Neutrophil (primary cell): ENCODE measurements at regions not wholly inside any gene's neighbourhood (a gene's known extent, or its start where the extent isn't known, plus 50 kb on each side); places are given as distances from the start of the nearest gene placed in this dataset.

Experiments used
- H3K27ac ChIP-seq: fragments of 200-600 bp; sonication (generic); 2 replicates; pipeline ENCODE4 v1.5.1; 2016; ENCODE audit warnings: mild to moderate bottlenecking, moderate library complexity
- H3K27me3 ChIP-seq: fragments of 200-600 bp; sonication (generic); 2 replicates; pipeline ENCODE4 v1.6.0; 2016; ENCODE audit warnings: mild to moderate bottlenecking
- H3K36me3 ChIP-seq: fragments of 200-600 bp; sonication (generic); 2 replicates; pipeline ENCODE4 v1.5.1; 2017
- H3K4me1 ChIP-seq, 2 experiments: fragments of 200-600 bp in 1 of 2; sonication (generic) in 1 of 2; 1 replicate in 1 of 2; 2 replicates in 1 of 2; pipeline versions ENCODE4 v1.5.1 to v1.6.1; 2013 to 2016; ENCODE audit warnings: low read depth in 1 of 2, low read length in 1 of 2, mild to moderate bottlenecking in 1 of 2, moderate library complexity in 1 of 2; ENCODE audit not compliant: control insufficient read depth in 1 of 2, insufficient read depth in 1 of 2
- H3K4me3 ChIP-seq, 2 experiments: fragments of 200-600 bp in 1 of 2; sonication (generic) in 1 of 2; 1 replicate in 1 of 2; 2 replicates in 1 of 2; pipeline ENCODE4 v1.5.1; 2013 to 2016; ENCODE audit warnings: low read depth in 1 of 2, low read length in 1 of 2, mild to moderate bottlenecking in 1 of 2, moderate library complexity in 1 of 2
- H3K9me3 ChIP-seq: fragments of 200-600 bp; sonication (generic); 2 replicates; pipeline ENCODE4 v1.5.1; 2016
- TF ChIP-seq, protein P1 (sequence below): fragments of 200-600 bp; sonication (generic); IDR thresholded peaks from 2 replicates; pipeline ENCODE4 v1.5.1; 2016; ENCODE audit warnings: antibody characterized with exemption

DNA sequence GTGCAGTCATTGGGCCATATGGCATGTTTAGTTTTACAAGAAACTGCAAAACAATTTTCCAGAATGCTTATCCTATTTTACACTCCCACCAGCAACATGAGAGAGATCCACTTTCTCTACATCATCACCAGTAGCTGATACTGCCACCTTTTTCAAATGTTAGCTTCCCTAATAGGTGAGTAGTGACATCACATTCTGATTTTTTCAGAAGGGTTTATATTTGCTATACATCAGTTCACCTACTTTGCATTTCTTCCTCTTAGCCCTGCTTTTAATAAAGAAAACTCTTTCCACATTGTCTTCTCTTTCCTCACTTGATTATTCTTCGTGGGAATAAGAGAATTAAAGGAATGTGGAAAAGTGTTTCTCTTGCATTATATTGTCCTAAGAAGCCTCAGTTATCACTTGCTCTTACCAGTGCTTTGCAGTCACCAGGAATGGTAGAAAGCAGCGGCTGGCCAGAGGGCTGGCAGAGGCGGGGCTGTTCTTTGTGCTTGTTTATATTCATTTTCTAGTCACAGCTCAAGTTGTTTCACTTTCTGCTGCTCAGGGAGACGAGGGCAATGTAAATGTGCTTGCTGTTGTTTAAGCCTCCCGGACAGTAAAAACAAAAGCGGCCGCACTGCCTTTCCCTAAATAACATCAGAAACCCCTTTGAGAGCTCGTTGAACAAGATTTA is 164.8 kb downstream of the HSD17B3 start:
- no peaks in the 10 kb centered on the region for H3K4me1 ChIP-seq
- H3K4me3 ChIP-seq: no peak overlapping the region
- TF ChIP-seq, protein P1, sequence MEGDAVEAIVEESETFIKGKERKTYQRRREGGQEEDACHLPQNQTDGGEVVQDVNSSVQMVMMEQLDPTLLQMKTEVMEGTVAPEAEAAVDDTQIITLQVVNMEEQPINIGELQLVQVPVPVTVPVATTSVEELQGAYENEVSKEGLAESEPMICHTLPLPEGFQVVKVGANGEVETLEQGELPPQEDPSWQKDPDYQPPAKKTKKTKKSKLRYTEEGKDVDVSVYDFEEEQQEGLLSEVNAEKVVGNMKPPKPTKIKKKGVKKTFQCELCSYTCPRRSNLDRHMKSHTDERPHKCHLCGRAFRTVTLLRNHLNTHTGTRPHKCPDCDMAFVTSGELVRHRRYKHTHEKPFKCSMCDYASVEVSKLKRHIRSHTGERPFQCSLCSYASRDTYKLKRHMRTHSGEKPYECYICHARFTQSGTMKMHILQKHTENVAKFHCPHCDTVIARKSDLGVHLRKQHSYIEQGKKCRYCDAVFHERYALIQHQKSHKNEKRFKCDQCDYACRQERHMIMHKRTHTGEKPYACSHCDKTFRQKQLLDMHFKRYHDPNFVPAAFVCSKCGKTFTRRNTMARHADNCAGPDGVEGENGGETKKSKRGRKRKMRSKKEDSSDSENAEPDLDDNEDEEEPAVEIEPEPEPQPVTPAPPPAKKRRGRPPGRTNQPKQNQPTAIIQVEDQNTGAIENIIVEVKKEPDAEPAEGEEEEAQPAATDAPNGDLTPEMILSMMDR: no peak
- no peaks in the 10 kb centered on the region for H3K27me3 ChIP-seq
- no peaks in the 10 kb centered on the region for H3K9me3 ChIP-seq
- H3K36me3 ChIP-seq: no peaks in the 10 kb centered on the region
- H3K27ac ChIP-seq: no peak overlapping the region

DNA sequence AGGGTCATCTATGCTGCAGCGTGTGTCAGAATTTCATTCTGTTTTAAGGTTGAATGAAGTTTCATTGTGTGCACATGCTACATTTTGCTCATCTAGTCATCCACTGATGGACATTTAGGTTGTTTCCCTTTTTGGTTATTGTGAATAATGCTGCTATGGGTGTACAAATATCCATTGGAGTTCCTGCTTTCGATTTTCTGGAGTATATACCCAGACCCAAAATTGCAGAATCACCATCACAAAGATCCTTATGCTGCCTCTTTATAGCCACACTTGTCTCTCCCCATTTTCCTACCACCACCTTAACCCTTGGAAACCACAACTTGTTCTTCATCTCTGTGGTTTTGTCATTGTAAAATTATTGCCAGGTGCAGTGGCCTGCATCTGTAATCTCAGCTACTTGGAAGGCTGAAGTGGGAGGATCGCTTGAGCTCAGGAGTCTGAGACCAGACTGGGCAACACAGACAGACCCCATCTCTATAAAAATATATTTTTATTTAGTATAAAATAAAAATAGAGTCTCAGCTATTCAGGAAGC is 166.2 kb downstream of the HSD17B3 start:
- Histone ChIP-seq H3K4me1 (no peaks in the 10 kb centered on the region), H3K27ac (no peak overlapping the region), H3K36me3 (no peaks in the 10 kb centered on the region), H3K4me3 (no peak overlapping the region), H3K27me3 (no peaks in the 10 kb centered on the region), H3K9me3 (no peaks in the 10 kb centered on the region)
- TF ChIP-seq, protein P1: no peak

DNA sequence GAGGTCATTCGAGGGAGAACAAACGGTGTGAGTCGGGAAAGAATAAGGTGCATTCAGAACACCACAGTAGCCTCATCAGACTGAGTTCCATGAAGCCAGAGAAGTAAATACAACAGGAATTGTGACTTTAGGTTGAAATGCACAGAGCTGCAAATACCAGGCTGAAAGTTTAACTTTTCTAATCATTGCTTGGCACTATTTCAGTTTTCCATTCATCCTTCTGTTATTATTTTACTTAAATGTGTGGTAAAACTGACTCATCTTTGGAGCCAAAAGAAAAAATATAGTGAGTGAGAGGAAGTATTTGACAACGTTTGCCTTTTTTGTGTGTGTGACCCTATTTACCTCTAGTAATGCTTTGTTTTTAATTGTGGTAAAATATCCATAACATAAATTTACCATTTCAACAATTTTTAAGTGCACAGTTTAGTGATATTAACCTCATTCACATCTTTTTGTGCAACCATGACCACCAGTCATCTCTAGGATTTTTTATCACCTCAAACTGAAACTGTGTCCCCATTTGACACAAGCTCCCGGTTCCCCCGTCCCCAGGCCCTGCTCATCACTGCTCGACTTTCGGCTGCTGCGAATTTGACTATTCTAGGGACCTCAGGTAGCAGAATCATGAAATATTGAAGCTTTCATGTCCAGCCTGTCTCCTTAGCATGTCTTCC is 166.8 kb downstream of the HSD17B3 start:
- Histone ChIP-seq H3K36me3 (no peaks in the 10 kb centered on the region), H3K9me3 (no peaks in the 10 kb centered on the region), H3K4me3 (no peak overlapping the region), H3K27ac (no peak overlapping the region), H3K4me1 (no peaks in the 10 kb centered on the region), H3K27me3 (no peaks in the 10 kb centered on the region)
- TF ChIP-seq, protein P1: no peak

DNA sequence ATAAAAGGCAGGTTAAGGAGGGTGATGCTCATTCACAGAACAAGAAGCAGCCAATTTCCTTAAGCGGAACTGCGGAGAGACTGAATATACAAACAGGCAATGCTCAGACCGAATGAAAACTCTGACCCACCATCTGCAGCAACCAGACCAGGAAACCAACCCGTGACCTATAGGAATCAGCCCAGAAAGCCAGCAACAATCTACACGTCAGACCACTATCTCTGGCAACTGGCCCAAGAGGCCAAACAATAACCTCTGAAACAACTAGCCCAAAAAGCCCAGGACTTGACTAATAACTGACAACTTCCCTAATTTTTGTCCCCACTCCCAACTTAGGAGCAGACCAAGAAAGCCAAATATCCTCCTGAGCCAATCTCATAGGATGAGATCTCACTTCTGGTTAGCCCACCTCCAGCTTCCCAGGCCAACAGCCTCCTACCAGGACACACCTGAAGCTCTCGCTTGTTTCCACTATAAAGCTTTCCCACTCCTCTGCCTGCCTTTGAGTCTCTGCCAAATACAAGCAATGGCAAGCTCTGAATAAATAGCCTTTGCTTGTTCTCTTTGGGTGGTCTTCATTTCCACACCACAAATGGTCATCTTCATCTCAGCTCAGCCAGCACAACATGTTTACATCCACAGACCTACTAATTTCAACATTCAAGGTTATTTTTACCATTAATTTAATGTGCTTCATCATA is 168.5 kb downstream of the HSD17B3 start:
- Histone ChIP-seq H3K36me3 (no peaks in the 10 kb centered on the region), H3K27ac (no peak overlapping the region), H3K4me3 (no peak overlapping the region), H3K4me1 (no peaks in the 10 kb centered on the region), H3K9me3 (no peaks in the 10 kb centered on the region), H3K27me3 (no peaks in the 10 kb centered on the region)
- TF ChIP-seq, protein P1: no peak

DNA sequence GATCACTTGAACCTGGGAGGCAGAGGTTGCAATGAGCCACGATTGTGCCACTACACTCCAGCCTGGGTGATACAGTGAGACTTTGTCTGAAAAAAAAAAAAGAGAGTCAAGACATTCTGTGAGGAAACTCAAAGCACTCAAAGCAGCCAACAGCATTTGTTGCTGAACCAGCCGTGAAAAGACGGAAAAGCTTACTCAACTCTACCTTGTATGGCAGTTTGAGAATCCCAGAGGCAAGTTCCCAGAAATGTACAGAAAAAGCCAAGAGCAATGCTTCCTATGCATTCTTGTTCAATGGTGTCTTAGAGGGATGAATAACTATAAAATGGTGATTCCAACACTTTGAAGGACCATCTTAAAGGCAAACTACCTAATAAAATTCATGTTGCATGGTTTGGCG is 170.2 kb downstream of the HSD17B3 start:
- Histone ChIP-seq H3K4me3 (no peak overlapping the region), H3K27me3 (no peaks in the 10 kb centered on the region), H3K9me3 (no peaks in the 10 kb centered on the region), H3K4me1 (no peaks in the 10 kb centered on the region), H3K27ac (no peak overlapping the region), H3K36me3 (no peaks in the 10 kb centered on the region)
- TF ChIP-seq, protein P1: no peak
